ENCODE measurements at regions not wholly inside any gene's neighbourhood (a gene's known extent, or its start where the extent isn't known, plus 50 kb on each side); places are given as distances from the start of the nearest gene placed in this dataset.

GRCh38 chr13:32903720-32904119 is 112.5 kb upstream of the KL start:
- no peak for TF ChIP-seq EZH2 (IDR thresholded peaks at IDR 0.05)
- TF ChIP-seq POLR2AphosphoS5 (IDR thresholded peaks at IDR 0.05; ENCODE audit: borderline replicate concordance, low read depth, low read length), result no peak
